GM18507 (cell line): ENCODE measurements at regions not wholly inside any gene's neighbourhood (a gene's known extent, or its start where the extent isn't known, plus 50 kb on each side); places are given as distances from the start of the nearest gene placed in this dataset.
"Not testable (repeated sequence)": the region's sequence is repeated elsewhere in the genome, so short reads cannot be mapped to it uniquely, and the experiment has no call there.

Source experiments
- DNase-seq: peaks from one replicate; pipeline ENCODE4 v3.0.0; 2011; ENCODE audit warnings: low read depth; ENCODE audit not compliant: insufficient read length; ENCODE audit errors: extremely low spot score
- FAIRE-seq: peaks from 2 replicates; lab custom pipeline; 2011; peaks lifted over from hg19 to GRCh38; lab: Jason Lieb, UNC

GRCh38 chr3:880371-880770 lies 212.5 kb upstream of the CNTN6 start:
- no peak for FAIRE-seq
- DNase-seq: no peak

- FAIRE-seq: no peak
- DNase-seq: no peak
These were observed 210.3 kb upstream of the CNTN6 start for GRCh38 chr3:882533-882932.

- DNase-seq (no peak), FAIRE-seq (no peak)
These were observed 190.7 kb upstream of the CNTN6 start for GRCh38 chr3:901953-902778.

GRCh38 chr3:905217-905616 lies 187.6 kb upstream of the CNTN6 start:
- DNase-seq: no peak
- no peak for FAIRE-seq

DNA sequence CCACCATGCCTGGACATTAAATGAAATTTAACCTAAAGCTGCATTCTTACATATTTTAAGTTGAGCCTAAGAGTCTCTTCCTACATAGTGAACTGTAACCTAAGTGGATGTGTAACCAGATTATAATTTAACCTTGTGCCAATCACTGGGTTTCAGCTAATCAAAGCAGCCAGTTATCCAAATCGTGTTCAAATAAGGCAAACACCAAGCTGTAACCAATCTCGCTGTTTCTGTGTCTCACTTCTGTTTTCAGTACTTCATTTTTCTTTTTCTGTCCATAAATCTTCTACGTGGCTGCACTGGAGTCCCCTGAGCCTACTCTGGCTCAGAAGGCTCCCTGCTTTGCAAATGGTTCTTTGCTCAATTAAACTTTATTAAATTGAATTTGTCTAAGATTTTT lies 186.1 kb upstream of the CNTN6 start:
- no peak for FAIRE-seq
- no peak for DNase-seq

DNA sequence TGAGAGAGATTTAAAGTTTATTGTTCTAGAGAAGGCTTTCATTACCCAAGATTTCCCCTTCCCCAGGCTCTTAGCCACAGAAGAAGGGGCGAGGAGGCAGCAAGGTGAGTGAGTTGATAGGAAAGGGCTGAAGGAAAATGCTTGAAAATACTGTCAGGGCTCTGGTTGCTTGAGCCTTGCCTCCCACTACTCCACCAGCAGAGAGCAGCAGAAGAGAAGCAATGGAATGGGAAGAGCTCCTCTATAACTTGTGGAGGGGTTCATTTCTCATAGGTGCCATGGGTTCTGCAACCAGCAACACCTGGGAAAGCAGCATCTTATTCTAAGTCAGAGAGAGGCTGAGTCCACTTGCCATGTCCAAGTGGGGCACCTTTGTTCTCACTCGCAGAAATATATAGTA lies 184.0 kb upstream of the CNTN6 start:
- FAIRE-seq (no peak), DNase-seq (no peak)

GRCh38 chr3:912717-913116 lies 180.1 kb upstream of the CNTN6 start:
- FAIRE-seq, DNase-seq: not testable (repeated sequence)

- FAIRE-seq (no peak), DNase-seq (no peak)
These were observed 169.5 kb upstream of the CNTN6 start for GRCh38 chr3:923161-923910.

DNA sequence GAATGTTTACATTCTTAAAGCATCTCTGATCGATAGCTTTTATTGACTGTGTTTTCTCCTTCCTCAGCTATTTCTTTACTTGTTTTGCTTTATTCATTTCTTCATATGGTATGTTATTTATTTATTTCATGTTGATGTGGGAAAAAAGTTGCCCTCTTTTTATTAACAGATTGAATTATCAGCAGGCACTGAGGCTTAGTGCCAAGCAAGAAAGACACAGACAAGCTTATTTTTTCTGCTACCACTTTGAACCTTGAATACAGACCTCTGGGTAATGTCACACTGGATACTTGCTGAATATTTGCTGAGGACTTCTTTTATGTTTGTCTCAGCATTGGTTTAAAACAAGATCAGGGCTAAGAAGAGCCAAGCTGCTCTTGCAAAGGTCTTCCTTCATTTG lies 162.0 kb upstream of the CNTN6 start:
- DNase-seq: no peak
- FAIRE-seq: no peak

DNA sequence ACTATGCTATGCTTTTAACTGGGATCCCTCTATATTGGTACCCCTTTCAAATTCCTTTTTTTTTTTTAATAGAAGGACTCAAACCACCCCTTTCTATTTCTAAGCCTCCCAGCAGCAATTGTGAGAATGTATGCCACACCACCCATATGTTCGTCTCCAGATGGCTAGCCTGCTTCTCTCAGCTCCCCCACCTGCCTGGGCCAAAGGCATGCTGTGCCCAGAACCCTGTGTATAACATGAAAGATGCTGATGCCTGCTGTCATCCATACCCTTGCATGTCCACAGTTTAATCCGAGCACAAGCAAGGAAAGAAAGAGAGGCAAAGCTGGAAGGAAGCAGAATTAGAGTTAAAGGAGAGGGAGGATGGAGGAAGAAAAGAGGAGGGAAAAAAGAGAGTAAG lies 159.5 kb upstream of the CNTN6 start:
- FAIRE-seq (no peak), DNase-seq (no peak)

GRCh38 chr3:944786-945185 lies 148.0 kb upstream of the CNTN6 start:
- DNase-seq: no peak
- no peak for FAIRE-seq

DNA sequence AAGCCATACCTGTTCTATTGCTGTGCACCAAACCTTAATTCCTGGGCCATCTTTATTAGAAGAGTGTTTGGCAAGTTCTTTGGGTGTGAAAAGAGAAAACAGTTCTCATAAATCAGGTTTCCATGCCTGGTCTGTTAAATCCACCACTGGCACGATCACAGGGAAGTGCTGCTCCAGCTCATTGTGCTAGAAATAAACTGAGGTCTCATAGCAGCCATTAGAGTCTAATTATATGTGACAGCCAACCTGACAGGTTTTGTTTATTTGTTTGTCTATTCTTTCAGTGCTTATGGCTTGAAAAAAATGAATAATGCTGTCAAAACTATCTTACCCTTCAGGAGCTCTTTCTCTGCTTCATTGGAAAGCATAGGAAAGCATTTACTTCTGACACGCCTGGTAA lies 147.1 kb upstream of the CNTN6 start:
- DNase-seq: no peak
- FAIRE-seq: no peak

DNA sequence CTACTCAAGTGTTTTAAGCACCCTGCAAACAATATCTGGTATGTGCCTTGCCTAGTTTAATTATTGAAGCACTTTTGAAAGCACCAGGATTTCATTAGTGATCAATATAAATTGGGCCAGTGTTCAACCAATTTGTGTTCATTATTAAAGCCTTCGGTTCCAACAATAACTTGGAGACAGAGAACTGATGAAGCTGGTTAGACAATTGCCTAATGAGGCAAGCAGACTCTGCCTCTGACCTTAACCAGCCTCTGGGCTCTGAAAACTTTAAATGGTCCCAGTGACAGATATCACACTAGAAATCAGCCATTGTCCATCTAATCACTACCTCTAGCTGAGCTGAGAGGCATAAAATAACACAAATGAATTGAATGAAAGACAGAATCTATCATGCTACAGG lies 139.9 kb upstream of the CNTN6 start:
- DNase-seq: no peak
- FAIRE-seq: no peak

DNA sequence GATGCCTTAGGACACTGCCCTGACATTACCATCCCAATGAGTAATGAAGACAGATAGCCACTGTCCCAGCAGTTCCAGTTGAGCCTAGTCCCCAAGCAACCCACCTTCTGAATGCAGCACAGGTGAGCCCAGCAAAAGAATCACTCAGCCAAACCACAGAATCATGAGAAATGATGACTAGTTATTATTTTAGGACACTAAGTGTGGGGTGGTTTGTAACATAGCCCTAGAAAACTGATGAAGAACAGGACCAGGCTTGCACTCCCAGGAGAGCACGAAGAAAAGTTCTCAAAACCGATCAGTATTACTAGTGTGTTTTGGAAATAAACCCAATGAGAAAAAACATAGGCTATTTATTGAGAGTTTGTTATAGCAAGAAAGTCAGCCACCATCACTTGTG lies 129.6 kb upstream of the CNTN6 start:
- DNase-seq: no peak
- no peak for FAIRE-seq

DNA sequence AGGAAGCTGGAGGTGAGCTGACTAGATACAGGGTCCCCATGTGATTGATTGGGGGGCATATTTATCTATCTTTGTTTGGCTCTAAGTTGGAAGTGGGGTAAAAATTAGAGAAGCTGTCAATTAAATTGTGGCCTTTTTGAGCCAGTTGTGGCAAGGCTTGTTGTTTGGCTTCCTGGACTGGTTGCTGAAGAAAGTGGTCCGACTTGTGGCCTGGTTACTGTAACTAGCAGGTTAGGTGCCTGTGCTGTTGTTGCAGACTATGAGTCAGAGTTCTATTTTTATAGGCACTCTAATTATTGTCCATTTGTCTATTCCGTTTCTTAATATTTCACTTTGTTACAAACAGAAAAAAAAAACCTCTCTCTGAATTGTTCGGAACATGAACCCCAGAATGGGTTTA lies 129.1 kb upstream of the CNTN6 start:
- no peak for DNase-seq
- FAIRE-seq: no peak

DNA sequence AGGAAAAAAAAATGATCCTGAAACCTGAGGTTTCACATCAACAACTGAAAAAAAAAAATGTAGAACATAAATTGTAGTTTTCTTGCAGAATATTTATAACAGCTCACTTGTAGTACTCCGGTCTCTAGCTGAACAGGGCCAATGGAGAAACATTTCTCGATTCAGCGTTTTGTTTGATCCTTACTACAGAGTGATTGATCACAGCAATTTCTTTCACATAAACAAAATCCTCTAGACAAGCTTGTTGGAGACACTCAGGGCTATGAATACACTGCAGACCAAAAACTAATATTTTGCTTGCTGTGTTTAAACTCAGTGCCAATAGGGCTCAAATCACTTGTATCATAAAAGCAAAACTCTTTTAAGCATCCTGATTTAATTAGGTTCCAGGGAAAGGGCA lies 127.0 kb upstream of the CNTN6 start:
- DNase-seq (no peak), FAIRE-seq (no peak)

GRCh38 chr3:966341-966740 lies 126.5 kb upstream of the CNTN6 start:
- DNase-seq (no peak), FAIRE-seq (no peak)

DNA sequence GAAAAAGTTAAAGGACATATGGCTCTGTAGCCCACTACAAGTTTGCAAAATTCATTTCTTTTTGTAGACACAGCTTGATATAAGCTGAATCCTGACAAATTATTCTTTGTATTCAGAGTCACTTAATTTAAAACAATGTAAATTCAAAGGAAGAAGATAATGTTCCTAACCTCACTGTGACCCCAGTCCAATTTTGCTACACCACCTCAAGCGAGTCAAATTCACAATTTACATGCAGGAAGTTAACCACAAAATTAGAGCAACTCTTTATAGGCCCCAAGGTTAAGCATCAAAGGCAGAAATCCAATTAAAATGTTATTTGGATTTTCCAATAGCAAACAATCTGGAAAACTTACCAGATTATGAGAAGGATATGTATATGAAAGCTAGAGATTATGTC lies 119.5 kb upstream of the CNTN6 start:
- FAIRE-seq (no peak), DNase-seq (no peak)

- FAIRE-seq (no peak), DNase-seq (no peak)
These were observed 116.8 kb upstream of the CNTN6 start for GRCh38 chr3:976006-976405.

- no peak for FAIRE-seq
- DNase-seq: no peak
These were observed 111.7 kb upstream of the CNTN6 start for GRCh38 chr3:981156-981555.

GRCh38 chr3:988785-989184 lies 104.0 kb upstream of the CNTN6 start:
- no peak for FAIRE-seq

More at GRCh38 chr3:988785-989184, 104.0 kb upstream of the CNTN6 start:
- no peak for DNase-seq
